ENCODE measurements at regions not wholly inside any gene's neighbourhood (a gene's known extent, or its start where the extent isn't known, plus 50 kb on each side); places are given as distances from the start of the nearest gene placed in this dataset.

- DNase-seq, result no peak
Observed at GRCh38 chr10:3016016-3016415, 51.3 kb upstream of the PFKP start.

- no peak for DNase-seq
Observed at GRCh38 chr10:3014968-3015367, 52.4 kb upstream of the PFKP start.

- DNase-seq, result no peak
Observed at GRCh38 chr10:3012223-3012622, 55.1 kb upstream of the PFKP start.

GRCh38 chr10:3010816-3011460 is 56.4 kb upstream of the PFKP start:
- no peak for DNase-seq

- DNase-seq, result no peak
Observed at GRCh38 chr10:3010334-3010733, 57.0 kb upstream of the PFKP start.

GRCh38 chr10:3009341-3009740 is 58.0 kb upstream of the PFKP start:
- no peak for DNase-seq

- DNase-seq, result no peak
Observed at GRCh38 chr10:3008518-3009195, 58.7 kb upstream of the PFKP start.

GRCh38 chr10:3006607-3007006 is 60.7 kb upstream of the PFKP start:
- DNase-seq, result no peak

GRCh38 chr10:3006093-3006492 is 61.3 kb upstream of the PFKP start:
- no peak for DNase-seq

GRCh38 chr10:3002304-3002703 is 65.0 kb upstream of the PFKP start:
- no peak for DNase-seq

- DNase-seq, result no peak
Observed at GRCh38 chr10:3000048-3000447, 67.3 kb upstream of the PFKP start.

- DNase-seq, result no peak
Observed at GRCh38 chr10:2994221-2994961, 73.0 kb upstream of the PFKP start.

- DNase-seq, result no peak
Observed at GRCh38 chr10:2993636-2994035, 73.7 kb upstream of the PFKP start.

- DNase-seq, result no peak
Observed at GRCh38 chr10:2992401-2993198, 74.7 kb upstream of the PFKP start.

- DNase-seq, result no peak
Observed at GRCh38 chr10:2990764-2991163, 76.6 kb upstream of the PFKP start.

GRCh38 chr10:2989292-2989947 is 77.9 kb upstream of the PFKP start:
- no peak for DNase-seq

GRCh38 chr10:2987185-2987768 is 80.1 kb upstream of the PFKP start:
- no peak for DNase-seq

GRCh38 chr10:2986391-2986801 is 81.0 kb upstream of the PFKP start:
- DNase-seq, result no peak

- DNase-seq, result no peak
Observed at GRCh38 chr10:2985729-2986232, 81.6 kb upstream of the PFKP start.

- DNase-seq, result no peak
Observed at GRCh38 chr10:2984682-2985081, 82.7 kb upstream of the PFKP start.

- DNase-seq, result no peak
Observed at GRCh38 chr10:2982146-2982545, 85.2 kb upstream of the PFKP start.

- no peak for DNase-seq
Observed at GRCh38 chr10:2981361-2981801, 86.0 kb upstream of the PFKP start.
